GM18517 (cell line): ENCODE measurements at regions not wholly inside any gene's neighbourhood (a gene's known extent, or its start where the extent isn't known, plus 50 kb on each side); places are given as distances from the start of the nearest gene placed in this dataset.

Experiments used
- ATAC-seq: cut with Tn5 transposase; IDR thresholded peaks from one replicate; pipeline ENCODE4 v1.9.1; 2021; ENCODE audit warnings: mild to moderate bottlenecking, moderate library complexity; ENCODE audit not compliant: unreplicated experiment

DNA sequence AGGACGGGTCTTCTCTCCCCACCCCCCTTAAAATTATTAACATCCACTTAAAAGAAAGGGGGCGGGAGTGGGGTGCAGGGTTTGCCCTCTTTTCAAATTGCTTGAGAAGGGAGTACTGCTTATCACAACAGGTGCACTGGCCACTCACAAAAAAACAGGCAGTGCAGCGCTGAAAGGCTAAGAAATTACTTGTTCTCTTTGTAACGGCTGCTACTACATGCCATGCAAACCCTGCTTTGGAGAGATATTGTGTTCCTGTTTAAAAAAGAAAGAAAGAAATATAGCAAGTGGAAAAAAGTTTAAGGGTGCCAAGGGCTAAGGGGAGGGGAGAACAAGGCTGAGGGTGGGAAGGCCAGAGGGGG is 312.7 kb upstream of the JARID2 start:
- no peak for ATAC-seq

DNA sequence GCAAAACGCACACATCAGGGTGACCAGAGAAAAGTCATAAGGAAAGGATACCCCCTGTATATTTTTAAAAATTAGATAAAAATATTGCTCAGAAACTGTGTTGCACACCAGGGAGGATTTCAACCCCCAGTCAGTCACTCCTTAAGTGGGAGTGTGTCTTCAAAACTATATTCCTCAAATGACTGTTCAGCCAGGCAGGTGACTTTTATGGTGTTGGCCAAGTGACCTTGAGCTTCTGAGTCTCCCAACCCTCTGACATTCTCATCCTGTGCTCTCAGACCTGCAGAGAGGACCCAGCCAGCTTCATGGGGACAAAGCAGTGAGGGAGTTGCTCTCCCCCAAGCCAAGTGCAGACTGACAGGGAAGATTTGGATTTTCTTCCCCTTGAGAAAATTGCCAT is 311.9 kb upstream of the JARID2 start:
- ATAC-seq = no peak

GRCh38 chr6:14934844-14935243 is 311.0 kb upstream of the JARID2 start:
- ATAC-seq = no peak

DNA sequence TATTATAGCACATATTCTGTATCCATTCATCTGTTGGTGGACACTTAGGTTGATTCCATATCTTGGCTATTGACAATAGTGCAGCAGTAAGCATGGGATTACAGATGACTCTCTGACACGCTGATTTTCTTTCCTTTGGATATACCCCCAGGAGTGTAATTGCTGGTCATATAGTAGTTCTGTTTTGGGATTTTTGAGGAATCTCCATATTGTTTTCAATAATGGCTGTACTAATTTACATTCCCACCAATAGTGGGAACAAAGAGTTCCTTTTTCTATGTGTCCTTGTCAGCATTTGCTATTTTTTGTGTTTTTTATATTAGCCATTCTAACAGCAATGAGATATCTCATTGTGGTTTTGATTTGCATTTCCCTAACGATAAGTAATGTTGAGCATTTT is 309.0 kb upstream of the JARID2 start:
- ATAC-seq = no peak

DNA sequence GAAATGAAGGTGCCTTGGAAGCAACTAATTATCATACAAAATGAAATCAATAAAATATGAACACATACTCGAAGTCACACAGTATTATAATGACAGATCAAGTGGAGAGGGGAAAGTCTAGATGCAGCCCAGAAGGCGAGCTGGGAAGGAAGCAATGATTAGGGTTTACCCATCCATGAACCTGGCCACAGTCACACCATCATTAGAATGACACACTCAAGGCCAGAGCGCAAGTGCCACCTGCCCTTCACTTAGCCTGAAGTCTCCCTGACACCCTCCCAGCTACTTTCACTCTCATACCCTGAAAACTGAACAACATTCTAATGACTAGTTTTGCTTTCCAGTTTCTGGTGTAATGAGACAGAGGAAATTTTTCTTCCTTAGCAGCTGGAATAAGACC is 302.8 kb upstream of the JARID2 start:
- no peak for ATAC-seq

DNA sequence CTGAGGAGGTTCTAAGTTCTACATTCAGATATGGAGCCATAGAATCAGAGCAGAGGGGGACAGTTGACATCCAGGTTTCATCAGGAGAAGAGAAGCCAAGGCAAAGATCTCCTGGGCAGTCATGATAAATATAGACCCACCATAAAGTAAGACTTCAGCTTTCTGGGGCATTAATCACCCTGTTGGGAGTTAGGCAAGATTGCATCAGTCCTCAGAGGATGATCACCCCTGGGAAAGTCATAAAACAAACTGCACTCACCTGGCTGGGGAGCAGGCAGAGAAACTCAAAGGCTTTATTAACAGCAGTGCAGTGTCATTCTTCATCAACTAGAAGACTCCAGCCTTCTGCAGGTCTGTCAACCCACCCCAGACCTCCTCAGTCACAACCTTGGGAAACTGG is 301.3 kb upstream of the JARID2 start:
- no peak for ATAC-seq

- no peak for ATAC-seq
These were observed 300.2 kb upstream of the JARID2 start for GRCh38 chr6:14945461-14946185.

DNA sequence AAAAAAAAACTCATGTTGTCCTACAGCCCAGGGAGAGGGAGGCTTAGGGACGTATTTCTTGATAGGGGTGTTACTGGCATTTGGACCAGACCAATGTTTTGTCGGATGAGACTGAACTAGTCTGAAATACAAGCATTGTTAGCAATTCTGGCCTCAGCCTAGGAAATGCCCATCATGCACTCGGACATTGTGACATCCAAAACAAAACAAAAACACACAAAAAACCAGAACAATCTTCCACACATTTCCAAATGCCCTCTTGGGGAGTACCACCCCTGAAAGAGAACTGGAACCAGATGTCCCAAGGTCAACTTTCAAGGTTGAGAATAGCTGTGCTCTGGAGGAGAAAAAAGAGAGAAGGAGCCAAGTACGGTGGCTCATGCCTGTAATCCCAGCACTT is 299.1 kb upstream of the JARID2 start:
- ATAC-seq = no peak

DNA sequence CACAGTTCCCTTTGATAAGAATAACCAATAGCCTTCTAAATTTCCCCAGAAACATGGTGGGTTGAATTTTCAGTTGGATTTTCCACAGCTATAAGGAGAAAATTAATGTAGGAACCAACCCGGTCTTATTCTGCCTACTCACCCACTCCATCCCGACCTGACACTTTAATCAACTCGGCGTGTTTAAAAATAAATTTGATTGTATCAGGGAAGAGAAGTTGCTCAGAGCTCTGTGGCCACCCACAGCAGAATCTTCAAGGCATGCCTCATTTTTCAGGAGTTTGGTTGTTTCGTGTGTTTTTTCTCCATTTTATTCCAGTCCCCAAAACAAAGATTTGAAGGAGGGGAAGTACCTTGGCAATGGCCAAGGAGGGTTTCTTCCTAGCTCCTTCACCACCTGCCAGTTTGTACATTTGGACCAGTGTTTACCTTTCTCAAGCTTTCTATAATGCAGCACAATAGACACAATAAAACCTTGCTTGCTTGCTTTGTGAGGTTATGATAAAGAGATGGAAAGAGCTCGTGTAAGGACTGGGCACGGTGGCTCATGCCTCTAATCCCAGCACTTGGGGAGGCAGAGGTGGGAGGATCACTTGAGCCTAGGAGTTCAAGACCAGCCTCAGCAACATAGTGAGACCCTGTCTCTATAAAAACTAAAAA is 297.2 kb upstream of the JARID2 start:
- no peak for ATAC-seq

GRCh38 chr6:14950103-14950969 is 295.5 kb upstream of the JARID2 start:
- no peak for ATAC-seq

DNA sequence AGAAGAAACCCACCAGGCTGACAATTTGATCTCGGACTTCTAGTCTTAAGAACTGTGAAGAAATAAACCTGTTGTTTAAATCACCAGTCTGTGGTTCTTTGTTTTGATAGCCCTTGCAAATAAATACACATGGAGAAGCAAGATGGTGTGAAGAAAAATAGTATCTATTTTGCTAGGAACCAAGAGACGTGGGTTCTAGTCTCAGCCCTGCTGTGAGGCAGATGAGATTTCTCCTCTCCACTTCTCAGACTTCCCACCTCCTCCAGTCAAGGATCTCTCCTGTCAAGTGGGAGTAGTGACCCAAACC is 294.9 kb upstream of the JARID2 start:
- ATAC-seq = no peak

DNA sequence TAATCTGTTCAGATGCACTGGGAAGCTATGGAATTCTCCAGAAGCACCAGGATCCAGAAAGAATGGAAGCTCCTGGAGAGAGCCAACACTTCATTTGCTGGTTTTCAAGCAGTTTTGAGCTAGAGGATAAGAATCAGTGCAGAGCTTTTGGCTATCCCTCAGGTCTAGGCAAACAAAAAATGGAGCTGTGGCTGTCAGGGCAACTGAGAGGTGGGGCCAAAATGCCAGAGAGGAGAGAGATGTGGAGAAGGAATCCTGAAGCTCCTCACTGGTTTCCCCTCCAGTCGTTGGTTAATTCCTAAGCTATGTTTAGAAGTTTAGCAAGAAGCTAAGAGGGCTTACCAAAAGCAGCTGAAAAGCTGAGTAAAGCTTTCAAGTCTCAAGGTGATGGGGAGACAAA is 294.2 kb upstream of the JARID2 start:
- no peak for ATAC-seq

DNA sequence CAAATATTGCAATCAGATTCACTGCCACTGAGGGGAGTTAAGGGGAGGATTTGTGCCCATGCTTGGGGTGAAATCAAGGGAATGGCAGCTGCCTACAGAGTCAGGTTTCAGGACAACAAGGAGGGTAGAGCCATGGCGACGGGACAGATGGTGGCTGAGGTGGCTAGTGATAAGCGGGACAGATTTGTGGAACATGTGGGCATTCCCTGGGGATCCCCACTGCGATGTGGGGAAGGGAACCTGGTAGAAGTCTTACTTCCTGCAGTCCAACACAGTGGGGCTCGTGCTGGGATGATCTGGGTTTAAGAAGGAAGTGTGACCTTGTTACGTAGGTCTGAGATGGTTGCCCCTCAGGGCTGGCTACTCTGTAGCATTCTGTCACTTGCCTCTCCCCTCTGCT is 292.0 kb upstream of the JARID2 start:
- no peak for ATAC-seq

GRCh38 chr6:14957355-14958059 is 288.4 kb upstream of the JARID2 start:
- ATAC-seq = no peak

- no peak for ATAC-seq
These were observed 286.5 kb upstream of the JARID2 start for GRCh38 chr6:14959324-14959885.

DNA sequence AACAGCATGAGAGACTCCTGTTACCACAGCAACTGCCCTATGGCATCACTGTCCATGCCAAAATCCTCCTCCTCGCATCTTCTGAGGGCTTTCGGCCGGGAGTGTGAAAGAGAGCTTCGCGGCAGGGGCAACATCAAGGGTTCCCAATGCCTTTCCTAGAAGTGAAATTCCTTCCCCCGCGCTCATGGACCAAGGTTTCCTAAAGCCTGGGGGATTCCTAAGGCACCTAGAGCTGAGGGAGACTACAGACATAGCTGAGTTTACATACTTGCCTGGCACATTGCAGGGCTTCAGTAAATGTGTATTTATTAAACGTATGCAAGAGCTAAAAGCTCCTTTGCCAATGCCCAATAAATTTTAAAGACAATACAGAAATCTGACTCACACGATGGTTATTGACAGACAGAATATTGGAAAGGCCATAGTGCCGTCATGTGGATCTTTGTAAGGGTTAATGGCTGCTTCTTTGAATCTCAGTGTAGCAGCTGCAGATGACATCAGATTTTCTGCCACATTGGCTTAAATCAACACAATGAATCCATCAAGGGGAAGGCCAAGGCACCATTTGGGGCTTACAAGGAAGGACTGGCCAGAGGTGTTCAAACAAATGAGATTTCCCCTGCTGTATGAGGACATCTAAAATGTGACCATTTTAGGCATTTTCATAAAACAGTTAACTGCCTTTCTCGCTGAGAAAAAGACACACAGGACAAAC is 281.2 kb upstream of the JARID2 start:
- ATAC-seq = no peak

DNA sequence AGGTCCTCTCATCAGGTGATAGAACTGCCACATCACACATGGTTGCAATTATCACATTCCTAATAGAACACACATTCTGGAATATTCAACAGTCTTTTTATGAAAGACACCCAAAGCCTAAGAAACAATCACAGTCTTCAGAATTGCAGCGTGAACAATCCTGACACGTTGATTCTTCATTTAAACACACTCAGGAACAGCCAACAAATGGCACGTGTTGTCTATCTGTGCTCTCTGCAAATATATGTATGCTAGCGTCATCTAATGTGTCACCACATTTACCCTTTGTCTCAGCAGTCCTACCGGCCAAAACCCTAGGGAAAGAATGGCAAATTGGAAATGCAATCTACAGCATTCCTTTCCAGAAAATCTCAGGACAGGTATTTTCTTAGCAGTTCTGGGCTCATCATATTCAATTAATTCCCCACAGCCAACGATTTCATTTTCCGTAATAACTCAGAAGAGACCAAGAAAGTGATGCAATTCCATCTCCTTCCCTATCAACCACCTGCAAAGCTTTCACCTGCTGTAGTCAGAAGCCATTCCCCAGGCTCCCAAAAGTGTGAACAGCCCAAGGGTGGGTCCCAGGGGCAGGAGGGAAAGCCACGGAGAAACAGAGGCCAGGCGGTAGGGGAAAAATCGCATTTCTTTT is 280.3 kb upstream of the JARID2 start:
- ATAC-seq = no peak

GRCh38 chr6:14966096-14966905 is 279.6 kb upstream of the JARID2 start:
- ATAC-seq = no peak
